GM12878 (cell line): ENCODE measurements at regions not wholly inside any gene's neighbourhood (a gene's known extent, or its start where the extent isn't known, plus 50 kb on each side); places are given as distances from the start of the nearest gene placed in this dataset.

Experiments
- ATAC-seq: fragments of 200-7000 bp; cut with Tn5 transposase; 3 replicates; pipeline ENCODE4 v1.9.1; 2020; ENCODE audit warnings: mild to moderate bottlenecking, moderate library complexity
- BruUV-seq: library from RNA; stranded (reverse); fragments of 400-500 nt; replicated peaks from 2 replicates; lab custom pipeline; 2021; lab: Mats Ljungman, UMichigan
- CTCF ChIA-PET: fragments of 300-600 bp; sonication (Branson Sonifier 250); formaldehyde crosslinking; extraction: SDS; loops from one replicate; lab custom pipeline; 2021; ENCODE audit warnings: inconsistent platforms; lab: Yijun Ruan, JAX
- POLR2A ChIA-PET: fragments of 350-600 bp; formaldehyde crosslinking; extraction: SDS; loops from one replicate; lab custom pipeline; 2021; ENCODE audit warnings: inconsistent platforms; lab: Charles Lee
- RAD21 ChIA-PET: fragments of 300-600 bp; sonication (Branson Sonifier 250); formaldehyde crosslinking; loops from one replicate; lab custom pipeline; 2023; ENCODE audit warnings: antibody characterized with exemption; ENCODE audit not compliant: unreplicated experiment; lab: Charles Lee
- SMC1A ChIA-PET: fragments of 300-600 bp; sonication (Branson Sonifier 250); formaldehyde crosslinking; loops from one replicate; lab custom pipeline; 2023; ENCODE audit not compliant: unreplicated experiment, uncharacterized antibody; lab: Charles Lee
- DNase-seq: peaks from one replicate; pipeline ENCODE4 v3.0.0-alpha.2; 2011; ENCODE audit warnings: low read depth, low spot score
- FAIRE-seq: peaks from 3 replicates; lab custom pipeline; 2011; peaks lifted over from hg19 to GRCh38; lab: Jason Lieb, UNC
- H2AFZ ChIP-seq: 2 replicates; pipeline ENCODE4 v1.6.0; 2011; ENCODE audit warnings: low read depth, low read length, control low read depth; ENCODE audit not compliant: control insufficient read depth
- H3K27ac ChIP-seq: 2 replicates; pipeline ENCODE4 v1.5.1; 2011; ENCODE audit warnings: control low read depth; ENCODE audit not compliant: control insufficient read depth, insufficient read depth
- H3K27me3 ChIP-seq, 2 experiments: replicated peaks in 1 of 2; 2 replicates each; pipeline versions ENCODE4 v1.6.0 to v1.6.1; 2011; ENCODE audit warnings: low read length in 1 of 2; ENCODE audit not compliant: control insufficient read depth in 2 of 2, insufficient read depth in 2 of 2
- H3K36me3 ChIP-seq, 2 experiments: 2 replicates each; pipeline ENCODE4 v1.5.1; 2011; ENCODE audit warnings: low read length in 1 of 2; ENCODE audit not compliant: control insufficient read depth in 2 of 2, insufficient read depth in 2 of 2
- H3K4me1 ChIP-seq: 2 replicates; pipeline ENCODE4 v1.6.1; 2011; ENCODE audit warnings: mild to moderate bottlenecking, low read length, moderate library complexity, mixed read lengths; ENCODE audit not compliant: control insufficient read depth, insufficient read depth
- H3K4me2 ChIP-seq: 2 replicates; pipeline ENCODE4 v1.6.0; 2011; ENCODE audit warnings: control low read depth; ENCODE audit not compliant: control insufficient read depth, insufficient read depth
- H3K4me3 ChIP-seq: fragments of 200-600 bp; sonication (generic); 2 replicates; pipeline ENCODE4 v1.5.1; 2016
- H3K79me2 ChIP-seq: 2 replicates; pipeline ENCODE4 v1.6.0; 2011; ENCODE audit warnings: low read length; ENCODE audit not compliant: control insufficient read depth, insufficient read depth
- H3K9ac ChIP-seq: 2 replicates; pipeline ENCODE4 v1.8.0; 2011; ENCODE audit warnings: low read length, control low read depth, mixed read lengths; ENCODE audit not compliant: control insufficient read depth, insufficient read depth
- H3K9me3 ChIP-seq: replicated peaks from 3 replicates; pipeline ENCODE4 v1.5.1; 2011; ENCODE audit warnings: mild to moderate bottlenecking, low read length; ENCODE audit not compliant: control insufficient read depth, insufficient read depth
- H4K20me1 ChIP-seq: 2 replicates; pipeline ENCODE4 v1.6.0; 2011; ENCODE audit not compliant: control insufficient read depth, insufficient read depth
- CHD2 ChIP-seq: IDR thresholded peaks from 2 replicates; pipeline ENCODE4 v1.6.1; 2011; ENCODE audit warnings: low read depth, low read length, improper control_type of control experiment, borderline replicate concordance
- CREB1 ChIP-seq: IDR thresholded peaks from 2 replicates; pipeline ENCODE4 v1.6.1; 2012; ENCODE audit warnings: low read depth, mild to moderate bottlenecking, inconsistent platforms
- HDGF ChIP-seq: fragments of 450-650 bp; IDR thresholded peaks from 2 replicates; pipeline ENCODE4 v1.6.1; 2016; ENCODE audit warnings: antibody characterized with exemption
- KDM1A ChIP-seq: fragments of 200-600 bp; sonication (generic); IDR thresholded peaks from 2 replicates; pipeline ENCODE4 v1.6.1; 2016; ENCODE audit warnings: borderline replicate concordance
- MEF2B ChIP-seq: fragments of 450-650 bp; IDR thresholded peaks from 2 replicates; pipeline ENCODE4 v1.6.1; 2018; ENCODE audit warnings: mild to moderate bottlenecking, moderate library complexity; ENCODE audit not compliant: partially characterized antibody, poor library complexity, severe bottlenecking
- MXI1 ChIP-seq: fragments of 150-350 bp; IDR thresholded peaks from 2 replicates; pipeline ENCODE4 v1.6.1; 2011; ENCODE audit warnings: low read depth, mild to moderate bottlenecking, inconsistent platforms, low read length, improper control_type of control experiment
- NR2C2 ChIP-seq: IDR thresholded peaks from 2 replicates; pipeline ENCODE4 v1.6.1; 2011; ENCODE audit warnings: borderline replicate concordance, low read depth; ENCODE audit not compliant: control insufficient read depth, insufficient read length
- NR2F1 ChIP-seq: fragments of 450-650 bp; conservative IDR thresholded peaks from 2 replicates; pipeline ENCODE4 v1.6.1; 2017; ENCODE audit warnings: mild to moderate bottlenecking
- NRF1 ChIP-seq: conservative IDR thresholded peaks from 2 replicates; pipeline ENCODE4 v1.6.1; 2011; ENCODE audit warnings: mild to moderate bottlenecking, low read depth, low read length, improper control_type of control experiment
- PAX8 ChIP-seq: fragments of 450-650 bp; IDR thresholded peaks from 2 replicates; pipeline ENCODE4 v1.6.1; 2017; ENCODE audit warnings: mild to moderate bottlenecking, moderate library complexity
- RELA ChIP-seq: fragments of 450-650 bp; IDR thresholded peaks from 2 replicates; pipeline ENCODE4 v1.8.0; 2014; ENCODE audit warnings: borderline replicate concordance; ENCODE audit not compliant: partially characterized antibody
- SREBF1 ChIP-seq: IDR thresholded peaks from 2 replicates; pipeline ENCODE4 v1.6.1; 2012; ENCODE audit warnings: mild to moderate bottlenecking, low read length
- STAT1 ChIP-seq: fragments of 450-650 bp; conservative IDR thresholded peaks from 2 replicates; pipeline ENCODE4 v1.6.1; 2014; ENCODE audit warnings: antibody characterized with exemption, mild to moderate bottlenecking
- ZBED1 ChIP-seq: IDR thresholded peaks from 2 replicates; pipeline ENCODE4 v1.6.1; 2016; ENCODE audit warnings: borderline replicate concordance
- ZNF274 ChIP-seq: IDR thresholded peaks from one replicate; pipeline ENCODE4 v1.8.0; 2011; ENCODE audit not compliant: insufficient read length, insufficient read depth
- ZNF622 ChIP-seq: fragments of 450-650 bp; IDR thresholded peaks from 2 replicates; pipeline ENCODE4 v1.6.1; 2017; ENCODE audit warnings: mild to moderate bottlenecking, inconsistent platforms
- WGBS: methylation state at CpG from one replicate; pipeline ENCODE4 v1.1.6; 2016; ENCODE audit warnings: low lambda C conversion rate; ENCODE audit not compliant: insufficient replicate concordance, insufficient coverage; ENCODE audit errors: missing lambda C conversion rate; 5-methylcytosine and 5-hydroxymethylcytosine counted together
- in situ Hi-C: fragments of 300-500 bp; cut with MboI; formaldehyde crosslinking; loops from 9 replicates; pipeline ENCODE4 v1.14.3; 2018; ENCODE audit warnings: mixed read lengths
- intact Hi-C: fragments of 100-400 bp; cut with micrococcal nuclease; formaldehyde crosslinking; loops from one replicate; pipeline ENCODE4 v1.14.2; 2022; ENCODE audit not compliant: unreplicated experiment
- TF ChIP-seq, protein P1 (sequence below): fragments of 450-650 bp; formaldehyde crosslinking; IDR thresholded peaks from 2 replicates; pipeline ENCODE4 v1.4.0; 2022; ENCODE audit warnings: mild to moderate bottlenecking, moderate library complexity
- TF ChIP-seq, protein P2 (sequence below): IDR thresholded peaks from 2 replicates; pipeline ENCODE4 v1.6.1; 2012; ENCODE audit warnings: mild to moderate bottlenecking, low read depth, low read length
- TF ChIP-seq, protein P3 (sequence below): fragments of 450-650 bp; IDR thresholded peaks from 2 replicates; pipeline ENCODE4 v1.6.1; 2016; ENCODE audit warnings: mild to moderate bottlenecking

DNA sequence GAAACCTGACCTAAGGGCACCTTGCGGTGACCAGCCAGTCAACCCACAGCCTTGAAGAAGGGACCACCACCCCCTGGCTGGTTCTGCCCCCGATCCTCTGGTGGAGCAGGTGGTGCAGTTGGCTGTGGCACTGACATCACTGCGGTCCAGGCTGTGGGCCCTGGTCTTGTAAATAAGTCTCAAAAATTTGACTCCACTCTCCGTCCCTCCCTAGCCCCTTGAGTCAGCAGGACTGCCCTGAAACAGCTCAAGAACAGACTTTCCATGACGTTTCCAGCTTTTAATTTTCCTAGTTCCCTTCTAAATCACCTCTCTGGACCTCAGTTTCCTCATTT lies 134.8 kb upstream of the BOD1 start:
- Histone ChIP-seq H3K4me1 (peaks cover 19% of the 10 kb centered on the region), H3K36me3 (no peaks in the 10 kb centered on the region), H3K27ac (no peak overlapping the region)
- ATAC-seq (no peak; the same call in 2 of the 3 replicates), DNase-seq (no peak), FAIRE-seq (no peak)
- ChIA-PET RAD21 (interaction anchor here (1.0 to 1.7 kb wide), 3 partner anchors 35 to 174 kb away, joined by 3 to 5 read pairs (median 3); no protein-coding TSS in a partner anchor), SMC1A (interaction anchor here (1.3 to 2.4 kb wide), 4 partner anchors 10 to 87 kb away, joined by 3 to 12 read pairs (median 4); no protein-coding TSS in a partner anchor), CTCF (interaction anchor here (1.1 to 1.4 kb wide), 2 partner anchors 8 to 35 kb away, joined by 4 read pairs; no protein-coding TSS in a partner anchor)
- intact Hi-C loops, result no loop called here
- TF ChIP-seq, protein P1, sequence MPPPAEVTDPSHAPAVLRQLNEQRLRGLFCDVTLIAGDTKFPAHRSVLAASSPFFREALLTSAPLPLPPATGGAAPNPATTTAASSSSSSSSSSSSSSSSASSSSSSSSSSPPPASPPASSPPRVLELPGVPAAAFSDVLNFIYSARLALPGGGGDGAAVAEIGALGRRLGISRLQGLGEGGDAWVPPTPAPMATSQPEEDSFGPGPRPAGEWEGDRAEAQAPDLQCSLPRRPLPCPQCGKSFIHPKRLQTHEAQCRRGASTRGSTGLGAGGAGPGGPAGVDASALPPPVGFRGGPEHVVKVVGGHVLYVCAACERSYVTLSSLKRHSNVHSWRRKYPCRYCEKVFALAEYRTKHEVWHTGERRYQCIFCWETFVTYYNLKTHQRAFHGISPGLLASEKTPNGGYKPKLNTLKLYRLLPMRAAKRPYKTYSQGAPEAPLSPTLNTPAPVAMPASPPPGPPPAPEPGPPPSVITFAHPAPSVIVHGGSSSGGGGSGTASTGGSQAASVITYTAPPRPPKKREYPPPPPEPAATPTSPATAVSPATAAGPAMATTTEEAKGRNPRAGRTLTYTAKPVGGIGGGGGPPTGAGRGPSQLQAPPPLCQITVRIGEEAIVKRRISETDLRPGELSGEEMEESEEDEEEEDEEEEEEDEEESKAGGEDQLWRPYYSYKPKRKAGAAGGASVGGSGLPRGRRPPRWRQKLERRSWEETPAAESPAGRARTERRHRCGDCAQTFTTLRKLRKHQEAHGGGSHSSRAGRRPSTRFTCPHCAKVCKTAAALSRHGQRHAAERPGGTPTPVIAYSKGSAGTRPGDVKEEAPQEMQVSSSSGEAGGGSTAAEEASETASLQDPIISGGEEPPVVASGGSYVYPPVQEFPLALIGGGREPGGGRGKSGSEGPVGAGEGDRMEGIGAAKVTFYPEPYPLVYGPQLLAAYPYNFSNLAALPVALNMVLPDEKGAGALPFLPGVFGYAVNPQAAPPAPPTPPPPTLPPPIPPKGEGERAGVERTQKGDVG (CRISPR knock-in tag), result no peak
- no peak for TF ChIP-seq CREB1
- TF ChIP-seq NR2F1, result no peak
- TF ChIP-seq, protein P2, sequence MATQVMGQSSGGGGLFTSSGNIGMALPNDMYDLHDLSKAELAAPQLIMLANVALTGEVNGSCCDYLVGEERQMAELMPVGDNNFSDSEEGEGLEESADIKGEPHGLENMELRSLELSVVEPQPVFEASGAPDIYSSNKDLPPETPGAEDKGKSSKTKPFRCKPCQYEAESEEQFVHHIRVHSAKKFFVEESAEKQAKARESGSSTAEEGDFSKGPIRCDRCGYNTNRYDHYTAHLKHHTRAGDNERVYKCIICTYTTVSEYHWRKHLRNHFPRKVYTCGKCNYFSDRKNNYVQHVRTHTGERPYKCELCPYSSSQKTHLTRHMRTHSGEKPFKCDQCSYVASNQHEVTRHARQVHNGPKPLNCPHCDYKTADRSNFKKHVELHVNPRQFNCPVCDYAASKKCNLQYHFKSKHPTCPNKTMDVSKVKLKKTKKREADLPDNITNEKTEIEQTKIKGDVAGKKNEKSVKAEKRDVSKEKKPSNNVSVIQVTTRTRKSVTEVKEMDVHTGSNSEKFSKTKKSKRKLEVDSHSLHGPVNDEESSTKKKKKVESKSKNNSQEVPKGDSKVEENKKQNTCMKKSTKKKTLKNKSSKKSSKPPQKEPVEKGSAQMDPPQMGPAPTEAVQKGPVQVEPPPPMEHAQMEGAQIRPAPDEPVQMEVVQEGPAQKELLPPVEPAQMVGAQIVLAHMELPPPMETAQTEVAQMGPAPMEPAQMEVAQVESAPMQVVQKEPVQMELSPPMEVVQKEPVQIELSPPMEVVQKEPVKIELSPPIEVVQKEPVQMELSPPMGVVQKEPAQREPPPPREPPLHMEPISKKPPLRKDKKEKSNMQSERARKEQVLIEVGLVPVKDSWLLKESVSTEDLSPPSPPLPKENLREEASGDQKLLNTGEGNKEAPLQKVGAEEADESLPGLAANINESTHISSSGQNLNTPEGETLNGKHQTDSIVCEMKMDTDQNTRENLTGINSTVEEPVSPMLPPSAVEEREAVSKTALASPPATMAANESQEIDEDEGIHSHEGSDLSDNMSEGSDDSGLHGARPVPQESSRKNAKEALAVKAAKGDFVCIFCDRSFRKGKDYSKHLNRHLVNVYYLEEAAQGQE, result no peak
- no peak for TF ChIP-seq STAT1
- no peak for TF ChIP-seq KDM1A
- no peak for TF ChIP-seq NR2C2
- TF ChIP-seq PAX8, result no peak
- TF ChIP-seq NRF1, result no peak
- no peak for TF ChIP-seq SREBF1
- TF ChIP-seq RELA, result no peak
- TF ChIP-seq MXI1, result no peak
- TF ChIP-seq ZBED1, result no peak
- TF ChIP-seq MEF2B, result no peak
- no peak for TF ChIP-seq CHD2
- TF ChIP-seq, protein P3, sequence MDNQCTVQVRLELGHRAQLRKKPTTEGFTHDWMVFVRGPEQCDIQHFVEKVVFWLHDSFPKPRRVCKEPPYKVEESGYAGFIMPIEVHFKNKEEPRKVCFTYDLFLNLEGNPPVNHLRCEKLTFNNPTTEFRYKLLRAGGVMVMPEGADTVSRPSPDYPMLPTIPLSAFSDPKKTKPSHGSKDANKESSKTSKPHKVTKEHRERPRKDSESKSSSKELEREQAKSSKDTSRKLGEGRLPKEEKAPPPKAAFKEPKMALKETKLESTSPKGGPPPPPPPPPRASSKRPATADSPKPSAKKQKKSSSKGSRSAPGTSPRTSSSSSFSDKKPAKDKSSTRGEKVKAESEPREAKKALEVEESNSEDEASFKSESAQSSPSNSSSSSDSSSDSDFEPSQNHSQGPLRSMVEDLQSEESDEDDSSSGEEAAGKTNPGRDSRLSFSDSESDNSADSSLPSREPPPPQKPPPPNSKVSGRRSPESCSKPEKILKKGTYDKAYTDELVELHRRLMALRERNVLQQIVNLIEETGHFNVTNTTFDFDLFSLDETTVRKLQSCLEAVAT, result no peak
- no peak for TF ChIP-seq ZNF622
- no peak for TF ChIP-seq HDGF
- TF ChIP-seq ZNF274, result no peak
- TF ChIP-seq, all 136 proteins: peak for 0
- Histone ChIP-seq H3K9me3 (no peaks in the 10 kb centered on the region), H3K4me2 (peak overlapping the region; percentile 69), H3K27me3 (no peaks in the 10 kb centered on the region), H2AFZ (no peak overlapping the region; the same call in 1 of the 2 replicates), H3K4me3 (no peak overlapping the region), H4K20me1 (no peaks in the 10 kb centered on the region), H3K9ac (no peak overlapping the region), H3K79me2 (no peaks in the 10 kb centered on the region)
- no TSS peak for BruUV-seq
- POLR2A ChIA-PET, result no interaction called here
- 22% methylated on average over 5 of the region's 5 CpGs for WGBS
- in situ Hi-C loops, result no loop called here
